HFFc6 (cell line): ENCODE measurements at regions not wholly inside any gene's neighbourhood (a gene's known extent, or its start where the extent isn't known, plus 50 kb on each side); places are given as distances from the start of the nearest gene placed in this dataset.

ENCODE experiments used
- DNase-seq: peaks from one replicate; pipeline ENCODE4 v3.0.0-alpha.2; 2018
- H3K27ac Mint-ChIP-seq: 2 replicates; pipeline ENCODE4 v1.8.0; 2020; ENCODE audit warnings: mild to moderate bottlenecking, mixed read lengths
- H3K27me3 Mint-ChIP-seq: 2 replicates; pipeline ENCODE4 v1.8.0; 2021; ENCODE audit warnings: mild to moderate bottlenecking, moderate library complexity, mixed read lengths; ENCODE audit not compliant: insufficient read depth
- H3K36me3 Mint-ChIP-seq: 2 replicates; pipeline ENCODE4 v1.8.0; 2021; ENCODE audit warnings: low read depth, mixed read lengths
- H3K4me1 Mint-ChIP-seq: 2 replicates; pipeline ENCODE4 v1.8.0; 2020; ENCODE audit warnings: low read depth, mixed read lengths
- H3K4me3 Mint-ChIP-seq: 2 replicates; pipeline ENCODE4 v1.8.0; 2020; ENCODE audit warnings: mild to moderate bottlenecking, moderate library complexity, mixed read lengths
- H3K9me3 Mint-ChIP-seq: 2 replicates; pipeline ENCODE4 v1.8.0; 2020; ENCODE audit warnings: mild to moderate bottlenecking, mixed read lengths
- TF ChIP-seq, protein P1 (sequence below): fragments of 200-600 bp; sonication (generic); IDR thresholded peaks from 2 replicates; pipeline ENCODE4 v1.5.0; 2021; ENCODE audit warnings: antibody characterized with exemption, mild to moderate bottlenecking

DNA sequence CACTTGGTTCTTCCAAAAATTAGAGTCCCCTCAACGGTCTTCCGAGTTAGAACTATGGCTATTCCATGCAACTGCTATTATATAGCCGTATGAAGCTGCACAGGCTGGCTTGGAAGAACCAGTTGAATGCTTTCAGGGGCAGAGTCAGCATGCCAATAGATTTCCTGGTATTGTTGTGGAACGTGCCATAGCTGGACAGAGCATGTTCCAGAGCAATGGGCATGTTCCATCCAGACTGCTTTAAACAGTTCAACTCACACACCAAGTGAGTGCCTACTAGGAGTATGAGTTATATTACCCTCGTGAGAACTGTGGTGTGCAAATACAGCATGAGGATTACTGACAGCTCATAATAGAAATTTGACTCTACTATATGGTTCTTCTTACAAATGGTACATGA, 682.0 kb downstream of the SATB2 start:
- Mint-ChIP-seq H3K27me3 (no peaks in the 10 kb centered on the region), H3K36me3 (no peaks in the 10 kb centered on the region), H3K9me3 (peaks cover 44% of the 10 kb centered on the region), H3K4me3 (no peak overlapping the region), H3K4me1 (no peaks in the 10 kb centered on the region), H3K27ac (no peak overlapping the region)
- DNase-seq, result no peak
- TF ChIP-seq, protein P1, sequence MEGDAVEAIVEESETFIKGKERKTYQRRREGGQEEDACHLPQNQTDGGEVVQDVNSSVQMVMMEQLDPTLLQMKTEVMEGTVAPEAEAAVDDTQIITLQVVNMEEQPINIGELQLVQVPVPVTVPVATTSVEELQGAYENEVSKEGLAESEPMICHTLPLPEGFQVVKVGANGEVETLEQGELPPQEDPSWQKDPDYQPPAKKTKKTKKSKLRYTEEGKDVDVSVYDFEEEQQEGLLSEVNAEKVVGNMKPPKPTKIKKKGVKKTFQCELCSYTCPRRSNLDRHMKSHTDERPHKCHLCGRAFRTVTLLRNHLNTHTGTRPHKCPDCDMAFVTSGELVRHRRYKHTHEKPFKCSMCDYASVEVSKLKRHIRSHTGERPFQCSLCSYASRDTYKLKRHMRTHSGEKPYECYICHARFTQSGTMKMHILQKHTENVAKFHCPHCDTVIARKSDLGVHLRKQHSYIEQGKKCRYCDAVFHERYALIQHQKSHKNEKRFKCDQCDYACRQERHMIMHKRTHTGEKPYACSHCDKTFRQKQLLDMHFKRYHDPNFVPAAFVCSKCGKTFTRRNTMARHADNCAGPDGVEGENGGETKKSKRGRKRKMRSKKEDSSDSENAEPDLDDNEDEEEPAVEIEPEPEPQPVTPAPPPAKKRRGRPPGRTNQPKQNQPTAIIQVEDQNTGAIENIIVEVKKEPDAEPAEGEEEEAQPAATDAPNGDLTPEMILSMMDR, result no peak

DNA sequence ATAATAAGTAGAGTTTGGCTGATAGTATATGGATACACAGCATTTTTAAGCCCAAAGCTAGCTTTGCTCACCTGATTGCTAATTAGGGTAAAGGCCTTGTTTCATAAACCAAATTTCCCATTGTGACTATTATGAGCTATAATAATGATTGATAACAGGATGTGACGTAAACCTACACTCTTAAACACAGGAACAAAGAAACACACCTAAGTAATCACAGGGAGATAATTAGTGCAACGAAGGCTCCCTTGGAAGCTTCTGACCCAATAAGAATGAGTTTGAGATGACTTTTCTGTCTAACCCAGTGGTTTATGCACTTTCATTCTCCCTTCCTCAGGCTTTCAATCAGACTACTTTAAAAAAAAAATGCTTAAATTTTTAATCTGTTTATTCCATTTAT, 683.2 kb downstream of the SATB2 start:
- no peaks in the 10 kb centered on the region for H3K36me3 Mint-ChIP-seq
- no peak overlapping the region for H3K27ac Mint-ChIP-seq
- peaks cover 34% of the 10 kb centered on the region for H3K9me3 Mint-ChIP-seq
- no peaks in the 10 kb centered on the region for H3K4me1 Mint-ChIP-seq
- H3K4me3 Mint-ChIP-seq, result no peak overlapping the region
- H3K27me3 Mint-ChIP-seq, result no peaks in the 10 kb centered on the region
- no peak for DNase-seq
- TF ChIP-seq, protein P1, result no peak

DNA sequence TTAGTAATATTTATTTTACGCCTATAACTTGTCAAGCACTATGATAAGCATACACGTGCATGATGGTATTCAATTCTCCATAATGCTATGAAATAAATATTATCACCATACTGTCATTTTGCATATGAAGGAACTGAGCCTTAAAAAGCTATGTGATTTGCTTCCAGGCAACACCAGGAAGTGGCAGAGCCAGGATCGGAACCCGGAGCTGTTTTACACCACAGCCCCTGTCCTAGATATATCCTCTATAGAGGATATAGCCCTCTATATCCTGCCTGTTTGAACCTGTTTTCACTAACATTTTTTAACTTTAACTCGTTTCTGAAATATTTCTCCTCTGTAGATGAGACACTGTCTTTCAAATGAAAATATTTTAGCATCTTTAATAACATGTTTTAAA, 690.0 kb downstream of the SATB2 start:
- TF ChIP-seq, protein P1, result no peak
- Mint-ChIP-seq H3K4me1 (no peaks in the 10 kb centered on the region), H3K36me3 (no peaks in the 10 kb centered on the region), H3K4me3 (no peak overlapping the region), H3K27ac (no peak overlapping the region), H3K27me3 (no peaks in the 10 kb centered on the region), H3K9me3 (peaks cover 23% of the 10 kb centered on the region)
- DNase-seq, result no peak

DNA sequence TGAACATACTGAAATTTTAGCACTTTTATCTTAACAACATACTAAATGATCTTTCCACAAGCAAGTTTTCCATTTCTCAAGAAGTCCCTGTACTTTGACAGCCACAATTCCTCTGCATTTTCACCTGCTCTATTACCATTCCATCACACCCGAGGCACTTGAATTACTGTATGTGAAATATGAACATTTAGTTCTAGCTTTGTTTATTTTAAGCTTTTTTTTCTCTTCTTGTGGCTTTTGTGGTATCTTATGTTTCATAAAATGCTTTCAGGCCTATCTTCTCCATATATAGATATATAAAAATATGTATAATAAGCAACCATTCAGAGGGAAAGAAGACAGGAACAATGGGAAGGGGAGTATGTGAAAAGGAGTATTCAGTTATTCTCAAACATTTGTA, 693.9 kb downstream of the SATB2 start:
- peaks cover 33% of the 10 kb centered on the region for H3K9me3 Mint-ChIP-seq
- H3K27ac Mint-ChIP-seq, result no peak overlapping the region
- H3K4me1 Mint-ChIP-seq, result no peaks in the 10 kb centered on the region
- no peaks in the 10 kb centered on the region for H3K36me3 Mint-ChIP-seq
- H3K4me3 Mint-ChIP-seq, result no peak overlapping the region
- TF ChIP-seq, protein P1, result no peak
- no peaks in the 10 kb centered on the region for H3K27me3 Mint-ChIP-seq
- DNase-seq, result no peak

DNA sequence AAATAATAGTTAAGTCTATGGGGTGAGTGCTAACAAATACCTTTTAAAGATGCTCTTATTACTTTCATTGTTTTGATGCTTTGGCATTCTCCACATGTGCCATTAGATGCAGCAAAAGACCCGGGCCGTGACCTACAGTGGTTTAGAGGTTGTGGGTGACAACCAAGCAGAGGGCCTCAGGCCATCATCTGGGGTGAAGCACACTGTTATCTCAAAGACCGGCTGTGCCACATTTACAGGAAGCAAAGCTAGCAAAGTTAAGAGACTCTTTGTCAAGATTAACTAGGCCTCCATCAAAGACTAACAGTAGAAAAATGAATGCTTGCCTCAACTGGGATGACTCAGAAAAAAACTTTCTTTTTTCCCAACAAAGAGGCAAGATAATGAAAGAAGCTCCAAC, 695.3 kb downstream of the SATB2 start:
- H3K9me3 Mint-ChIP-seq, result peaks cover 33% of the 10 kb centered on the region
- H3K4me3 Mint-ChIP-seq, result no peak overlapping the region
- TF ChIP-seq, protein P1, result no peak
- no peak overlapping the region for H3K27ac Mint-ChIP-seq
- no peaks in the 10 kb centered on the region for H3K36me3 Mint-ChIP-seq
- no peaks in the 10 kb centered on the region for H3K4me1 Mint-ChIP-seq
- H3K27me3 Mint-ChIP-seq, result no peaks in the 10 kb centered on the region
- no peak for DNase-seq

DNA sequence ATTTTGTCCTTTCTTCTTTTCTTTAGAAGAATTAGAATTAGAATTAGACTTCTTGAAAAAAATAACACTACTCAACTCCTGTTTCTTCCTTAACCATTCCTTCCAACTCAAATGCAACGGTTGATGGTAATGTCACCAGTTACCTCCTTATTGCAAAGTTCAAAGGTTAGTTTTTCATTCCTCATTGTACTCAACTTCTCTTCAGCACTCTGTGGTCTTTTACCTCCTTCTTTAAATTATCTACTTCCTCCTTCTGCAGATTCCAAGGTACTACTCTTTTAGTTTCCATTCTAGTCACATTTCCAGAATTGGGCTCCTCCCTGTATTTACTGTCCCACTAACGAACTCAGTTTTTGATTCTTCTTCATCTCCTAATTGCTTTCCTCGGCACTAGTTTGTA, 700.7 kb downstream of the SATB2 start:
- TF ChIP-seq, protein P1, result no peak
- Mint-ChIP-seq H3K27ac (no peak overlapping the region), H3K27me3 (no peaks in the 10 kb centered on the region), H3K9me3 (peaks cover 39% of the 10 kb centered on the region), H3K4me3 (no peak overlapping the region), H3K4me1 (no peaks in the 10 kb centered on the region), H3K36me3 (no peaks in the 10 kb centered on the region)
- DNase-seq, result no peak
